ENCODE measurements at regions not wholly inside any gene's neighbourhood (a gene's known extent, or its start where the extent isn't known, plus 50 kb on each side); places are given as distances from the start of the nearest gene placed in this dataset.
"Not testable (repeated sequence)": the region's sequence is repeated elsewhere in the genome, so short reads cannot be mapped to it uniquely, and the experiment has no call there.

DNA sequence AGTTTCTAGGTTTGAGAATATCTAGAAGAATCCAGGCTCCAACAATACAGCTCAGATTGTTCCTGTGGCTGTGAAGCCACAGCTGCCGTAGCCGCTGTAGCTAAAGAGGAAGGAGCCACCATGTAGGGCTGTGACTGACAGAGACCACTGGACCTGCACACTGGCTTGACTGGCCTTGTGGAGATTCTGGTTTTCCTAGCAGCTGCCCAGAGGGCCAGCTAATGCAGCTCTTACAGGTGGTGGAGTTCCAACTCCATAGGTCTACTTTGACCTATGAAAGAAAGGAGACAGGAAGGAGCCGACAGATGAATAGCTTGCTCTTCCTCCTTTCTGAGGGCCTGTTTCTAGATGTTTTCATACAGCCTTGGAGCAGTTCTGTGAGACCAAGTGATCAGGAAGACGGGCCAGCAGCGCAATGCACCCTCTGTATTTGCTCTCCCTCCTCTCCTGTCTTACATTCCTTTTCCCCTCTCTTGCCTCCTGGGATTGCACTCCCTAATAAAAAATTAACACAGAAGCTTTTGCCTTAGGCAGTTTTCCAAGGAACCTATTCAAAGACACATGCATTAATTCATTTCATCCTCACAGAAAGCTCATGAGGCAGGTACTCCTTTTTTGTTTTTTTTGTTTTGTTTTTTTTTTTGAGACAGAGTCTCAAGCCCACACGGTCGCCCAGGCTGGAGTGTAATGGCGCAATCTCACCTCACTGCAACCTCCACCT lies 51.8 kb upstream of the MYB start:
- no peak for DNase-seq (ENCODE audit: low read depth)

DNA sequence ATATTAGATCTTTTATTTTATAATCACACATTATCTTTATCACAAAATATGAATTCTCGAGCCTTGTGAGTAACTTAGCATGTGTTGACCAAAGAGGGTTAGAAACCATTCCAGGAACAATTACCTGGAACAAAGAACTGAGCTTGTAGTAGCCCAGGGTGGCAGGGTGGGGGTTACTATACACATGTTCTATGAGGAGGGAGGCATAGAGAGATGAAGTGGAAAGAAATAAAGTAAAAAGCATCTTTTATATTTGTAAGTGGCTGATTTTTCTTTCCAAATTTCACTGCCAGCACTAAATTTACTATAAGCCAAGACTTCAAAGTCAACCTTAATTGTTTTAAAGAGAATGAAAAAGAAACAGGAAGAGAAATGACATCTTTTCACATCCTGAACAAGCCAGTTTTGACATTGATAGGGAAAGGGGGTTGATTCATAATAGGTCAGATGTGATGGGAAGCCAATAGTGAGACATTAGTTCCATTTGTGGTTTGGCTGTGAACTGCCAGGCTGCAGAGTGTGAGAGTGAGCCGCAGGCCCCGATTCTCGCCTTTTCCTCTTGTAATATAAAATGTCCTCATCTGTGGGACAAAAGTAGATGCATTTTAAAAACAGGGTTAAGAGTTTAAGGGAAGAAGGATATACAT lies 52.7 kb upstream of the MYB start:
- DNase-seq (ENCODE audit: low read depth) = peak; percentile 34

DNA sequence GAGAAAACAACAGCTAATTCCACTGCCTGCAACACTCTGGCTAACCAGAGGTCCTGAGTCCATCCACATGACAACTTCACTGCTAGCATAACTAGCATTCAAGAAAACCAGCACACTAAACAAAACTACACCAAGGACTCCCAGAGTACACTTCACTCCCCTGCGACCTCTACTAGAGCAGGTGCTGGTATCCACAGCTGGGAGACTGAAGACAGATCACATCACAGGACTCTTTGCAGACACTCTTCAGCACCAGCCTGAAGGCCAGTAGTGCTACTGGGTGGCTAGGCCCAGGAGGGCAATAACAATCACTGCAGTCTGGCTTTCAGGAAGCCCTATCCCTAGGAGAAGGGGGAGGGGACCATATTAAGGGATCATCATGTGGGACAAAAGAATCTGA lies 54.4 kb upstream of the MYB start:
- no peak for DNase-seq (ENCODE audit: low read depth)

DNA sequence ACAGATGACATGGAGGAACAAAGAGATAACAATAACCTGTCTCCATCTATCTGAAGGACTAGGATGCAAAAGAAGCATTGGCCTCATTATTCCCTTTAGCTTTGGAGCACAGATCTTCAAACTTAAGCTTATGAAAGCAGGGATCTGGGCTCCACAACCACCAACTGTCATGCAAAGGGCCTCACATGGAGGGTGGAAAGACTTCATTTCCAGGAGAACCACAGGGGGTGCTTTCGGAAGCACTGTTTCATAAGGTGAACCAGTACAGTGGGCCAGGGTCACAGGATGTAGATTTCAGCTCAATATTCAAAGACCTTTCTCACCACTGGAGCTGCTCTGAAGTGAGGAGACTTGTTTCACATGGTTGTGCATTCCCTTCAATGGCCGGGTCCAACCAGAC lies 55.1 kb upstream of the MYB start:
- DNase-seq (ENCODE audit: low read depth) = no peak

DNA sequence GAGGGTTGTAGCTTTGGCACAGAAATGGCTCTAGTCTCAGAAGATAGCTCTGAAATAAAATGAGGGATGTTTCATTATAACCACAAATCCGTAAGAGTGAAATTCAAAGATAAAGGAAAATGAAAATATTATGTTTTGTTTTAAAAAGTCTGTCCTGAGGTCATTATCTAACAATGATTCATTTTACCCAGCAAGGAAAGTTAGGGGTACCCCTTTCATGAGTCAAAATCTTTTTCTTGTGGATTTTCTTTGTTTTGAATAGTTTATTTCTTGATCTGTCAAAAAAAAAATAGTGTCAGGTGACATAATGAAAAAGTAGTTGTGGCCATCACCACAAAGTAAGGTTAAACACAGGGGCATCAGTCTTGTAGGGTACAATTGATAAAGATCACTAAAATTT lies 59.7 kb upstream of the MYB start:
- DNase-seq (ENCODE audit: low read depth) = no peak

DNA sequence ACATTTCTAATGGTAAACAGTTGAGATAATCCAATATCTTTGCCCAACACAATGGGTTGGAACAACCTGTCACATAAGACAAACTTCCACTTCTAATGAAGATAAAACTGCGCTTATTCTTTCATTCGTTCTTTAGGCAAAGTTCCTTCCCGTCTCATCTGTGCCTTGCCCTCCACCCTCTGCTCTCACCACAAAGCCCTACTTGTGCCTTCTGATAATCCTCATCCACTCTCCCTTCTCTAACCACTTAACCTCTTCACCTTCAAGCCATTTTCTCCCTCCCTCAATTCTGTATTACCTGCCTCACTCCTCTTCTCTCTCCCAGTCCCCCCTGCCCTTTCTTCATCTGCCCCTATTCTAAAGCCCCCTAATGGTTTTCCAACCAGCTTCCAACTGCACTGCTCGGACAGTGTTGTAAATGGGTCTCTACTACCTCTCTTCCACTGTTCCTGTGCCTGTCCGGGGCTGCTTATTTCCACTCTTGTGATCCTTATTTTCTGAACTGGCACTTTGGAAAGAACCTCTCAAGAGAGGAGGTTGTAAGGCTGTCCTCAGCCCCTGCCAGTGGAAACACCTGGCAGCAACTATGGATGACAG lies 62.9 kb upstream of the MYB start:
- DNase-seq (ENCODE audit: low read depth) = no peak

DNA sequence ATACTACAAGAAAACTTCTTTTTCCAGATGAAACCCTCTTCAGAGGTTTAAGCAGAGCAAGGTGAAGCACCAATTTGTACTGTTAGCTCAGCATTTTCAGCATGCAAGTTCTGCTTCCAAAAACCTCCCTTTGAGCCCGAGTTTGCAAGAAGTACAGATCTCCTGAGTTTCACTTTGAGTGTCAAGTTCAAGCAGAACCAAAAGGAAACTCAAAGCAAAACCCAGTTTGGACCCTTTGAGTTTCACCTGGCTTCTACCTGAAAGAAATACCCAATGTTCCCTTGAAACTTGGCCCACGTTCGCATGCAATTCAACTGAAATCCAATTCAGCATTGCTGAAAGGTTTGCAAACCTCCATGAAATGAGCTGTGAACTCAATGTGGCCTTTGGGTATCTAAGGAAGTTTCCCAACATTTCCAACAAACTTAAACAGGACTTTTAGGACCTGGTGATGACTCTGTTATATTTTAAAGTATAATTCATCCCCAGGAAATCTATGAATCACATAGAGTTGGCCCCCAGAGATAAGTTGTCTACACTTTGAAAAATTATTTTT lies 62.9 kb upstream of the HBS1L start:
- no peak for DNase-seq (ENCODE audit: low read depth)

DNA sequence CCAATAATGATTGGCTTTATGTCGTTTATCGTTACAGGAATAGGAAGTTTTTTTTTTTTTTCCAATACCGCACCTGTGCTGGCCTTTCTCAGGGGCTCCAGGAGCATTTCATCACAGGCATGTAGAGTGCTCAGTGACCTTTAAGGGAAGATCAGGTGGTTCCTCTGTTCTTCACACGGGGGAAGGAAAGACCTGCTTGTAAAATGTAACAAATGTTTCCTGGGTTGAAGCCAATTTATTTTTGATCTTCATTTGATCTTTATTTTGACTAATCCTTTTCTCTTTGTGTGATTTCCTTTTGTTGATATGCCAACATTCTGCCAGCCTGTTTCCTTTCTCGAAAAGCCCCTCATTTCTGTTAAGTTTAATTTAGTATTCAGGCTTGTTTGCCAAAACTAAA lies 61.9 kb upstream of the HBS1L start:
- DNase-seq (ENCODE audit: low read depth) = no peak

DNA sequence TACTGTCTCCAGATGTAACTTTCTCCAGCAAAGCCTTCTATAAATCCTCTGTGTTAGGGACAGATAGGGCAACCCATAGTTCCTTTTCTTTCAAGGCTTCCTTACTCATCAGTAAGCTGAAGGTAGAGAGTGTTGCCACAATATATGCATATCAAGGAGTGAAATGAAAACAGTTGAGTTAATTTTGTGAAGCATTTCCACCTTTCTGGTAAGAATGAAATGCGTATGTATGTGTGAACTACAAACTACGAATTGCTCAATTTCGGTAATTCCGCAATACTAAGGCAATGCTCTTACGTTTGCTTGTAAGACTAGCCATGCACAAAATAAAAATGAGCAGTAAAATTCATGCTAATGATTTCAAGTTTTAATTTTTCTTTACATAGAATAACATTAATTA lies 61.2 kb upstream of the HBS1L start:
- DNase-seq (ENCODE audit: low read depth) = no peak

DNA sequence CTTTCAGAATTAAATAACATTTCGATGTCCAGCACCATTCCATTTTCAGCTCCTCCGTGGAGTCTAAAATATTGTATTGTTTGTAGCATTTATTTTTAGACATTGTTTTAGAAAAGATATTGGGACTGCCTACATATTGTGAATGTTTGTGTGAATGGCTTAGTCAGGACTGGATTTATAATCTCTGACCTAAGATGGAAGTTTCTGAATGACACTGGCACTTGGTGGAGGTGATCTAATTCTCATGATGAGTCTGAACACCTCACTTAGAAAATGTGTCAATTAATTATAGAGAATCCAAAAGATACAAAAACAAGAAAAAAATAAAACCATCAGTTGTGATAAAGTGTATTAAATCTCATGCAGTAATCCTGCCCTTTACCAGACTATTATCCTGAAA lies 60.8 kb upstream of the HBS1L start:
- no peak for DNase-seq (ENCODE audit: low read depth)

DNA sequence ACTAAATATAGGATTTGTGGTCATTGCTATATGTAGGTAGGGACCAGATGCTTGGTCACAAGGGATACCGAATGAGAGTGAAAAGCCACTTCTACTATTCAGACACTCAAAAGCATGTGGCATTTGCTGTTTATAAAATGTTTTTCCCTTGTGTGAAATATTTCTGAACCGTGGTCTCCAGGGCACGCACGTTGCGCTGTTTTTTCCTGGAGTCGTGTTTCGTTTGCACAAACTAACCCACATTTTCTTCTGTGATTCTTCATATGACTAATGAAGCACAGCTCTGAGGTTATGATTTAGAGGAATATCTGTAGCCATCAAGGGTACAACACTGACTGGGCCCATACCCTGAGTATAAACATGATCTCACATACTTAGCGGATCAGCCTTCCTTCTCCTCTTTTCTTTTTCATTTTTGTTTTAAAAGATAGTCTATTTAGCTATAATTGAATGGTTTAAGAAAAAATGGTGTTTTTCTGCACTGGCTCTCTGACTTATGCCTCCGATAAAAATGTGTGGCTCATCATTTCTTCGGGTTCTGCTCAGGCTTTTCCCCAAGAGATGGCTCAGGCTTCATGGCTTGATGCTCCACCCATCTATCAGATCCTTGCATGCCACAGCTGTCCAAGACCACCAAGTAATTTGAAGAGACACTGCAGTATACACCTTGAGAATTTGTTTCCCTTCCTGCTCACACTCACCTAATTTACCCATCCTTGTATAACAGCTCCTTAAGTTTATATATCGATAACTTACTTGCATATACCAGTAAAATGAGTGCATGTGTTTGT lies 59.9 kb upstream of the HBS1L start:
- peak; percentile 35 for DNase-seq (ENCODE audit: low read depth)

DNA sequence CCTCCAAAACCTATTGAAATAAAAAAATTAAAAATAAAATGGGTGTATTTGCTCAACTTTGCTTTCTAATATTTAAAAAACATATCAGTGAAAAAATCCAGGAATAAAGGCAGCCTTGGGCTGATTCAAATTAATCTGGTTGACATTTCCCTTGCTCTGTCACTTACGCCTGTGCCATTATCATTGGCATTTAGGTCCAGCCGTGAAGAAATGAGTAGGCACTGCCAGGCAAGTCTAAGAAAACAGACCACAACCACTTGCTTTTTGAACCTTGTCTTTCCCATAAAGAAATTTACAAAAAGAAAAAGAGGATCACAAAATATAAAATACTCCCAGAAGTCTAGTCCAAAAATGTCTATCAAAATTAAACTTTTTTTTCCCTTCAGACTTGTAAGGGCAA lies 59.2 kb upstream of the HBS1L start:
- no peak for DNase-seq (ENCODE audit: low read depth)

DNA sequence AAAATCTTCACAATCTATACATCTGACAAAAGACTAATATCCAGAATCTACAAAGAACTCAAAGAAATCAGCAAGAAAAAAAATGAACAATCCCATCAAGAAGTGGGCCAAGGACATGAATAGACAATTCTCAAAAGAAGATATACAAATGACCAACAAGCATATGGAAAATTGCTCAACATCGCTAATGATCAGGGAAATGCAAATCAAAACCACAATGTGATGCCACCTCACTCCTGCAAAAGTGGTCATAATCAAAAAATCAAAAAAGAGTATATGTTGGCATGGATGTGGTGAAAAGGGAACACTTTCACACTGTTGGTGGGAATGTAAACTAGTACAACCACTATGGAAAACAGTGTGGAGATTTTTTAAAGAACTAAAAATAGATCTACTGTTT lies 58.3 kb upstream of the HBS1L start:
- DNase-seq (ENCODE audit: low read depth) = not testable (repeated sequence)

DNA sequence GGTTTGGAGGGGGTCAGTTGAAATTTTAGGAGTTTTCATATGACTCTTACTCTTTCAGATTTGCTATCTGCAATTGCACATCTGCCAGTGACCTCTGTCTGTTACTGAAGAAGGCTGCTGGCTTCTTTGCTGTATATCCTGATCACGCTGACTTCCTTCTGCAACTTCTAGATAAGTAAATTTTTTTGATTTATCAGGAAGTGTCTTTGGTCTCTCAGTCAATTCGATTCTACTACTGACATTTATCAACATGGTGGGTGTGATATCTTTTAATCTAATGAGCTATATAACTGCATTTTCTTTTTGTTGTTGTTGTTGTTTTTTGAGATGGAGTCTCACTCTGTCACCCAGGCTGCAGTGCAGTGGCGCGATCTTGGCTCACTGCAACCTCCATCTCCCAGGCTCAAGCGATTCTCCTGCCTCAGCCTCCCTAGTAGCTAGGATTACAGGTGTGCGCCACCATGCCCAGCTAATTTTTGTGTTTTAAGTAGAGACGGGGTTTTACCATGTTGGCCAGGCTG lies 55.7 kb upstream of the HBS1L start:
- not testable (repeated sequence) for DNase-seq (ENCODE audit: low read depth)

DNA sequence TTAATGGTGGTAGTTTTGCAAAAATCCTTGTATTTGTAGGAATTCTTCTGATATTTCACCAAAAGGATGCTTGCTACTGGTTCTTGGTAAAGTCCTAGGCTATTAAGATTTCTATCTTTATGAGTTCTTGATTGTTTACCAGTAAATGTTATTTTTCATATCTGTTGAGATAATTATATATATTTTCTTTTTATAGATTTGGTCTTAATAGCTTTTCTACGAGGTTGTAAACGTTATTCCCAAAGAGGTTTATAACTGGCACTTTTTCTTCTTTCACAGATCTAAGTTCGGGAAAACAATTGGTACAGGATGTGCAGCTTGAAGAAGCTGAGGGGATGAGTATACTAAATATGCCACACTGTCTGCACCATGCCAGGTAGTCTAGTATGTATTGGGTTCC lies 55.1 kb upstream of the HBS1L start:
- no peak for DNase-seq (ENCODE audit: low read depth)

DNA sequence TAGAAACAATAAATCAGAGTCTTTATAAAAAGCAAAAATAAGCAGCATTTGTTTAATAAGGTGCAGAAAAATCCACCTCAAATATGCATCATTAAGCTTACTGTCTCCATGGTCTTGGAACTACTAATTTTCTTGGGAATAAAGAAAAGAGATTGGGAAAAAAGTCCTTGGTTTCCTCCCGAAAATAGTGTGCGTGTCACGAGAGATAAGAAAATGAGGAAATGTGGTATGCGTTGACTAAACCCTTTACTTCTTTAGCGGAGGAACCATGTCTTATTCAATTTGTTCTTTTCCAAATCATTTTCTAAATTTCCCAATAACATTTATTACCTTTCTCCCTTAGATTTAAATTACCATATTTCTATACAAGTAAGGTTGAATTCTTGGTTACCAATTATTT lies 54.1 kb upstream of the HBS1L start:
- no peak for DNase-seq (ENCODE audit: low read depth)

DNA sequence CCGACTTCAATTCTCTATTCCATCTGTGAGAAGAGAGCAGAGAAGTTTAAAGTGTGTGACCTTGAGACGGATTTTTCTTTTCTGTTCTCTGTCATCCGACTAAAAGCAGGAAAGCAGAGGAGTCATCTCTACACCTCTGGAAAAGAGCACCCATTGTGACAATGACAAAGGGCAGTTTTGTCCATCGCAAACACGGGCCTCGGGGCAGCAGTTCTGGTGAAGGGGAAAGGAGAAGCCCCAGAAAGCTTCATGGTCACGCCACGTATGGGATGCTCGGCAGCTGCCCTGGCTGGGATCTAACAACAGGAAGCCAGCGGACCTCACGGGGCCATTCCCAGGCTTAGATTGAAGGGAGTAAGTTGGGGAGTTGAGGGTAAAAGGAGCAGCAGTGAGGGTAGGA lies 52.0 kb upstream of the HBS1L start:
- no peak for DNase-seq (ENCODE audit: low read depth)

DNA sequence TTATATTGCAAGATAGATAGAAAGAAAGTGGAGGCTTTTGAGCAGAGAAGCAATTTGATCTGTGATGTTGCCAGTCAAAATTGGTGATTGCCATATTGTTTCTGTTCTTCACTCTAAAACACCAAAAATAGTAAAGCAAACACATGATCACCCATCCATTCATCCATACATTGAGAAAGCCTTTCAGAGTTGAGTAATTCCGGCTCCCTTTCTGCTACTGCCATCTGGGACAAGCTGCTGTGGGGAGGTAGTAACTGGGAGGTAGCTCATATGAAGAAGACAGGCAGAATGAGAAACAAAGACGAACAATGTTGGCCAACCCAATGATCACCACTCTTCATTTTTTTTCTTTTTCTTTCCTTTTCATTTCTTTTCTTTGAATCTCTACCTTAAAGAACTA lies 51.1 kb upstream of the HBS1L start:
- no peak for DNase-seq (ENCODE audit: low read depth)

DNA sequence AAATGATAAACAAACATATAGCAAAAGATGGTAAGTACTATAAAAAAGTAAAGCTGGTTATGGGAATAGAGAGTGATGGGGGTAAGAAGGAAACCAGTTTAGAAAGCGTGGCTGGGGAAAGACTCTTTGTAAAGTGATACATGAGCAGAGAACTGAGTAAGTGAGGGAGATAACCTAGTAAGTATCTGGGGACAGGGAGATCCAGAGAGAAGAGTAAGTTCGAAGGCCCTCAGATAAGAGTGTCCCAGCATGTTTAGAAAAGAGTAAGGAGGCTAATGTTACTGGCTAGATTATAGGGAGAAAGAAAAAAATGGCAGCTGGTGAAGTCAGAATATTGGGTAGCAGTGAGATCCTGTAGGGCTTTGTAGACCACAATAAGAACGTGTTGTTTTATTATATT lies 50.7 kb upstream of the HBS1L start:
- DNase-seq (ENCODE audit: low read depth) = no peak
